ENCODE measurements at regions not wholly inside any gene's neighbourhood (a gene's known extent, or its start where the extent isn't known, plus 50 kb on each side); places are given as distances from the start of the nearest gene placed in this dataset.
"Not testable (repeated sequence)": the region's sequence is repeated elsewhere in the genome, so short reads cannot be mapped to it uniquely, and the experiment has no call there.

GRCh38 chr3:178340506-178340905, 195.7 kb upstream of the KCNMB2 start:
- Histone ChIP-seq H3K27ac (replicated peaks) (no peak overlapping the region), H3K4me1 (peaks cover 17% of the 10 kb centered on the region), H3K4me3 (no peak overlapping the region), H3K27me3 (ENCODE audit: low read depth) (no peaks in the 10 kb centered on the region), H3K36me3 (no peaks in the 10 kb centered on the region), H3K9me3 (replicated peaks) (no peaks in the 10 kb centered on the region)
- intact Hi-C loops (cut with micrococcal nuclease) = no loop called here
- DNase-seq = no peak
- TF ChIP-seq CTCF (IDR thresholded peaks at IDR 0.05; ENCODE audit: borderline replicate concordance) = no peak

DNA sequence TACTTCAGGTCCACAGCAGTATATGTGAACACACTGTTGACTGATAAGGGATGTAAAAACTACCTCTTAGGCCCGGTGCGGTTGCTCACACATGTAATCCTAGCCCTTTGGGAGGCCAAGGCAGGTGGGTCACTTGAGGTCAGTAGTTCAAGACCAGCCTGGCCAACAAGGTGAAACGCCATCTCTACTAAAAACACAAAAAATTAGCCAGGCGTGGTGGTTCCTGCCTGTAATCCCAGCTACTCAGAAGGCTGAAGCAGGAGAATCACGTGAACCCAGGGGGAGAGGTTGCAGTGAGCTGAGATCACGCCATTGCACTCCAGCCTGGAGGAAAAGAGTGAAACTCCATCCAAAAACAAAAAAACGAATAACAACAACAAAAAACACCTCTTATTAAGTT, 194.6 kb upstream of the KCNMB2 start:
- Histone ChIP-seq H3K27me3 (ENCODE audit: low read depth) (no peaks in the 10 kb centered on the region), H3K36me3 (no peaks in the 10 kb centered on the region), H3K27ac (replicated peaks) (no peak overlapping the region), H3K4me1 (peaks cover 17% of the 10 kb centered on the region), H3K9me3 (replicated peaks) (no peaks in the 10 kb centered on the region), H3K4me3 (no peak overlapping the region)
- DNase-seq = no peak
- intact Hi-C loops (cut with micrococcal nuclease) = no loop called here
- no peak for TF ChIP-seq CTCF (IDR thresholded peaks at IDR 0.05; ENCODE audit: borderline replicate concordance)

DNA sequence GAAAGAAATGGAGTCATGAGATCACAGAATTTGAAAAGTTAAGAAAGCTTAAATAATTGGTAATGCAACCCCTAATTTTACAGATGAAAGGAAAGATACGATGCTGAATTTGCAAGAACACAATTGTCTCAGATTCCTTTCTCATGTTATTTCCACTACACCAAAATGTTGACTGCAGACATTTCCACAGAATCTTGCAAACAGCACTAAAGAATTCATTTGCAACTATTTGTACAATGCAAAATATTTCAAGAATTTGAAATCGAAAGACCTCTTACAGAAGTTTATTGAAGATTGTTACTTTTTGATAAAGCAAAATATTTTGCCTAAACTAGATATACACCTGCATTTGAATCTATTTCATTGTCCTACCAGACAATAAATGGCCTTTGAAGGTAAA, 194.1 kb upstream of the KCNMB2 start:
- no peak for TF ChIP-seq CTCF (IDR thresholded peaks at IDR 0.05; ENCODE audit: borderline replicate concordance)
- Histone ChIP-seq H3K27me3 (ENCODE audit: low read depth) (no peaks in the 10 kb centered on the region), H3K27ac (replicated peaks) (no peak overlapping the region), H3K4me1 (peaks cover 17% of the 10 kb centered on the region), H3K36me3 (no peaks in the 10 kb centered on the region), H3K4me3 (no peak overlapping the region), H3K9me3 (replicated peaks) (no peaks in the 10 kb centered on the region)
- DNase-seq = no peak
- intact Hi-C loops (cut with micrococcal nuclease) = no loop called here

GRCh38 chr3:178343433-178344038, 192.7 kb upstream of the KCNMB2 start:
- no peak overlapping the region for H3K4me3 ChIP-seq
- DNase-seq = no peak
- H3K36me3 ChIP-seq = no peaks in the 10 kb centered on the region
- no peaks in the 10 kb centered on the region for H3K27me3 ChIP-seq (ENCODE audit: low read depth)
- no peak overlapping the region for H3K27ac ChIP-seq (replicated peaks)
- peaks cover 17% of the 10 kb centered on the region for H3K4me1 ChIP-seq
- TF ChIP-seq CTCF (IDR thresholded peaks at IDR 0.05; ENCODE audit: borderline replicate concordance) = no peak
- no peaks in the 10 kb centered on the region for H3K9me3 ChIP-seq (replicated peaks)
- intact Hi-C loops (cut with micrococcal nuclease) = no loop called here

- no peak for DNase-seq
- no peaks in the 10 kb centered on the region for H3K27me3 ChIP-seq (ENCODE audit: low read depth)
- no peak overlapping the region for H3K27ac ChIP-seq (replicated peaks)
- H3K4me1 ChIP-seq = peaks cover 15% of the 10 kb centered on the region
- TF ChIP-seq CTCF (IDR thresholded peaks at IDR 0.05; ENCODE audit: borderline replicate concordance) = no peak
- no peak overlapping the region for H3K4me3 ChIP-seq
- no peaks in the 10 kb centered on the region for H3K36me3 ChIP-seq
- H3K9me3 ChIP-seq (replicated peaks) = peaks cover 3% of the 10 kb centered on the region
- intact Hi-C loops (cut with micrococcal nuclease) = no loop called here
Observed at GRCh38 chr3:178345944-178346343, 190.3 kb upstream of the KCNMB2 start.

DNA sequence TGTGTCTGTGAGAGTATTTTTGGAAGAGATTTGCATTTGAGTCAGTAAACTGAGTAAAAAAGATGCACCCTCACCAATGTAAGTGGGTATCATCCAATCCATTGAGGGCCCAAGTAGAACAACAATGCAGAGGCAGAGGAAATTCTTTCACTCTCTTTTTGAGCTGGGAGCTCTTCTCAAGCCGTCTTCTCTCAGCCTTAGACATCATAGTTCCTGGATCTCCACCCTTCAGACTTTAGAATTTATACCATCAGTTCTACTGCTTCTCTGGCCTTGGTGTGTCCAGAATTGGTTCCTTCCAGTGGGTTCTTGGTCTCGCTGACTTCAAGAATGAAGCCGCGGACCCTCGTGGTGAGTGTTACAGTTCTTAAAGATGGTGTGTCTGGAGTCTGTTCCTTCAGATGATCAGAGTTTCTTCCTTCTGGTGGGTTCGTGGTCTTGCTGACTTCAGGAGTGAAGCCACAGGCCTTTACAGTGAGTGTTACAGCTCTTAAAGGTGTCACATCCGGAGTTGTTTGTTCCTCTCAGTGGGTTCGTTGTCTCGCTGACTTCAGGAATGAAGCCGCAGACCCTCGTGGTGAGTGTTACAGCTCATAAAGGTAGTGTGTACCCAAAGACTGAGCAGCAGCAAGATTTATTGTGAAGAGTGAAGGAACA, 187.5 kb upstream of the KCNMB2 start:
- H3K9me3 ChIP-seq (replicated peaks); intact Hi-C loops (cut with micrococcal nuclease): not testable (repeated sequence)

DNA sequence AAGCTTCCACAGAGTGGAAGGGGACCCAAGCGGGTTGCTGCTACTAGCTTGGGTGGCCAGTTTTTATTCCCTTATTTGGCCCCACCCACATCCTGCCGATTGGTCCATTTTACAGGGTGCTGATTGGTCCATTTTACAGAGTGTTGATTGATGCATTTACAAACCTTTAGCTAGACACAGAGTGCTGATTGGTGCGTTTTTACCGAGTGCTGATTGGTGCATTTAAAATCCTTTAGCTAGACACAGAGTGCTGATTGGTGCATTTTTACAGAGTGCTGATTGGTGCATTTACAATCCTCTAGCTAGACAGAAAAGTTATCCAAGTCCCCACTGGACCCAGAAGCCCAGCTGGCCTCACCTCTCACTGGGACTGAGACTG, 187.0 kb upstream of the KCNMB2 start:
- intact Hi-C loops (cut with micrococcal nuclease); DNase-seq; H3K27me3 ChIP-seq (ENCODE audit: low read depth); H3K4me3 ChIP-seq; H3K27ac ChIP-seq (replicated peaks); H3K9me3 ChIP-seq (replicated peaks); H3K36me3 ChIP-seq: not testable (repeated sequence)
- H3K4me1 ChIP-seq = peaks cover 31% of the 10 kb centered on the region

More for the DNA sequence above, 187.5 kb upstream of the KCNMB2 start:
- peaks cover 31% of the 10 kb centered on the region for H3K4me1 ChIP-seq
- H3K27ac ChIP-seq (replicated peaks); H3K36me3 ChIP-seq; H3K4me3 ChIP-seq; H3K27me3 ChIP-seq (ENCODE audit: low read depth); DNase-seq: not testable (repeated sequence)

Measured in left ventricle myocardium inferior (tissue), 1 donor.